Activated gamma-delta T cell (primary cell): ENCODE measurements at regions not wholly inside any gene's neighbourhood (a gene's known extent, or its start where the extent isn't known, plus 50 kb on each side); places are given as distances from the start of the nearest gene placed in this dataset.
"Not testable (repeated sequence)": the region's sequence is repeated elsewhere in the genome, so short reads cannot be mapped to it uniquely, and the experiment has no call there.

ENCODE experiments used
- DNase-seq: peaks from one replicate; lab custom pipeline; 2025; lab: John Stamatoyannopoulos, UW

- DNase-seq: no peak
Measured at GRCh38 chr6:169144356-169144755, 109.3 kb downstream of the THBS2 start.

GRCh38 chr6:169142538-169142844 lies 111.2 kb downstream of the THBS2 start:
- no peak for DNase-seq

- DNase-seq: no peak
Measured at GRCh38 chr6:169141671-169142537, 111.7 kb downstream of the THBS2 start.

- DNase-seq: no peak
Measured at GRCh38 chr6:169140986-169141495, 112.6 kb downstream of the THBS2 start.

DNA sequence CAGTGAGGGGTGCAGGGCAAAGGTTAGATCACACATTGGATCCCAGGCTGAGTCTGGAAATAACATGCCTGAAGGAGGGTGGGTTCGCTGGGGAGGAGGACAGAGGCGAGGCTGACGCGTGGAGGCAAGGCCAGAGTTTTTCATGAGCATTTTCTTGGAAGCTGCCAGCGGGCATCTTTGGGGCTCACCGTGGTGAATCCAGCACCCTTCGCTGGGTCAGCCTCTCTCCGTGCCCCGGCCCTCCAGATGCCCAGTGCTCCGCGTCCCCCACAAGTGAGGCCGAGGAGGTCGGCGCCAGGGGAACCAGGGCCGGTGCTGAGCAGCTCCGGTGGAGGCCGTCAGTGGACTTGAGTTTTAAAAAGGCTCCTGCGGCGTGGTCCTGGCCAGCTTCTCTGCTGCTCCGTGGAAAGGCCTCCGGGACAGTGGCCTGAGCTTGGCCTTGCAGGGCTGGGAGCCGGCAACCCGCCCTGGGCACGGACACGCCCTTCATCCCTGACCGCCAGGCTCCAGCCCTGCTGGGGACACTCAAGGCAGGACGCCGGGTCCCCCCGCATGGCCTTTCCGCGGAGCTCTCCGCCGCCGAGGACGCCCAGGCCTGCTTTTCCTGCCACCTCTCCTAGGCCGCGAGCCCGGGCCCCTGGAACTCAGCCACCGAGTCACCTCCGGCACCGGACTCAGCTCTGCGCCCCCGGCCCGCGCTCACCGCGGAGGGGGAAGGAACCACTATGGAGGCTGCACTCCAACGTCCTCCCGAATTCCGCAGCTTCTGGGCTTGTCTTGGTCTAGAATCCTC lies 114.3 kb downstream of the THBS2 start:
- no peak for DNase-seq

DNA sequence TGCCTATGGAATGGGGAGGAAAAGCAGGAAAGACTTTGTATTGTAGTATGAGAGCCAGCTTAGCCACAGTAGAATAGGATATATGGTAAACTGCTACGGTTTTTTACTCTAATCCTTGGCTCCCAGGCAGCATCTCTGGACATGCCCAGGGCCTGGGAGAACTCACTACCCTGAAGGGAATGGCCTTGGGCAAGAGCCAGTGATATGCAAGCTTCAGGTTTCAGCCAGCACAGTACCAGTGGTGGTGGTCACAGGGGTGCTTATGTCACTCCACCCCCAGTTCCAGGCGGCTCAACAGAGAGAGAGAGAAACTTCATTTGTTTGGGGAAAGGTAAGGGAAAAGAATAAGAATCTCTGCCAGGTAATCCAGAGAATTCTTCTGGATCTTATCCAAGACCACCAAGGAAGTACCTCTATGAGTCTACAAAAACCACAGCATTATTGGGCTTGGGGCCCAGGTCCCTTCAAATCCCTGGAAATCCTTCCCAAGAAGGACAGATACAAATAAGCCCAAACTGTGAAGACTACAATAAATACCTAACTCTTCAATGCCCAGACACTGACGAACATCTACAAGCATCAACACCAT lies 121.2 kb downstream of the THBS2 start:
- no peak for DNase-seq

- DNase-seq: no peak
Measured at GRCh38 chr6:169131390-169131789, 122.3 kb downstream of the THBS2 start.

DNA sequence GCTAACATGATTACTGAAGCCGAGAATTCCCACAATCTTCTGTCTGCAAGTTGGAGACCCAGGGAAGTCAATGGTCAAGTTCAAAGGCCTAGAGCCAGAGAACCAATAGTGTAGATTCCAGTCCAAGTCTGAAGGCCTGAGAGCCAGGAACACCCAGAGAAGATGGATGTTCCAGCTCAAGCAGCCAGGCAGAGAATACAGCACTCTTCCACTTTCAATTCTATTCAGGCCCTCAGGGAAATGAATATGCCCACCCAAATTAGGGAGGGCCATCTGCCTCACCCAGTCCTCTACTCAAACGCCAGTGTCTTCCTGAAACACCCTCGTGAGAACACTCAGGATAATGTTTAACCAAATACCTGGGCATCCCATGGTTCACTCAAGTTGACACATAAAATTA lies 123.5 kb downstream of the THBS2 start:
- DNase-seq: no peak

- no peak for DNase-seq
Measured at GRCh38 chr6:169121013-169121412, 132.6 kb downstream of the THBS2 start.

DNA sequence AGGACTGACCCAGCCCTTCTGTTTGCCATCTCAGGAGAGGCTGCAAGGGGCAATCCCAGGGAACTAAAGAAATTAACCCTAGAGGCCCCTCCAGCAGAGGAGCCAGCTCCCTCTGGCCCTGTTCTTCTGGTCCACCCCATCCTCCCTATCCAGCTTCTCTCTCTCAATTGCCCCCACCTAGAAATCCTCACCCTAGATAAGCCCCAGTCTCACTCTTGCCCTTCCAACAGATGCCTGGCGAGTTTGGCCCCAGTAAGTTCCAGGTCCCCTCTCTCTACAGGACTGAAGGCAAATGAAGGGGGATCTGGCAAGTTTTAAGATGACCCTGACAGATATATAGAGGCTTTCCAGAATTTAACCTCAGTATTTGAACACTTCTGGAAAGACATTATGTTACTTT lies 134.0 kb downstream of the THBS2 start:
- no peak for DNase-seq

DNA sequence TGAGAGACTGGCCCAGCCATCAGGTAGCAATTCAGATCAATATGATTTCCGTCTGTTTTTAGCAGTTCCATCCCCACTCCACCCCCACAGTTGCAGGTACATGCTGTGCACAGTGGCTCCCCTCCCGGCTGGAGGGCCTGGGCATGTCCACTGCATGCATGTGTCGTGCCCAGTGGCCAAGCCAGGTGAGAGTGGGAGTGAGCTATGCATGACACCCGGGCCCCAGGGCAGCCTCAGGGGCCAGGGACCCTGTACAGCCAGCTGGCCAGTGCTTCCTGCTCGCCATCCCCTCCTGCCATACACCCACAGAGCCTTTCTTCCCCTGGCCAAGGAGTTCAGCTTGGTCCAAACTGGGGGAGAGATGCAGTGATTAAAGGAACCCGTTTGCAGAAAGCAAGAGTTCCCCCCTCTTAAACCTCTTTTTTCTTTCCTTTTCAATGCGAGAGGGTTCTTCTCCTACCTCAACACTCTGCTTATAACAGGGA lies 135.3 kb downstream of the THBS2 start:
- DNase-seq: no peak

- DNase-seq: no peak
Measured at GRCh38 chr6:169117663-169118062, 136.0 kb downstream of the THBS2 start.

DNA sequence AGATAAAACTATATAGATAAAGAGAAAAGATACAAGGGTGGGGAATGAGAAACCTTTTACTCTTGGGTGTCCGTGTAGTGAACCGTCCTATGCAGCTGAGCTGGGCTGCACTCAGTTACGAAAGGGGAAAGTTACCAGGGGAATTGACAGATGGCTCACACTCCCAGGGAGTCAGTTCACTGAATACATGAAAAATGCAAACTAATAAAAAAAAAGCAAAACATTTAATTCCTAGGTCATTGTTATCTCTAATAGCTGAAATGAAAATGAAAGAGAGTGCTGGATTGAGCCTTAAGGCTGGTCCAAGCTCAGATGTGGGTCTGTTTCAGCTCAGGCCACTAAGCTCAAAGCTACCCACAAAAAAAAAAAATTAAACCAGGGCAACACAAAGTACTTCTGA lies 138.0 kb downstream of the THBS2 start:
- no peak for DNase-seq

GRCh38 chr6:169114632-169115031 lies 139.0 kb downstream of the THBS2 start:
- not testable (repeated sequence) for DNase-seq

DNA sequence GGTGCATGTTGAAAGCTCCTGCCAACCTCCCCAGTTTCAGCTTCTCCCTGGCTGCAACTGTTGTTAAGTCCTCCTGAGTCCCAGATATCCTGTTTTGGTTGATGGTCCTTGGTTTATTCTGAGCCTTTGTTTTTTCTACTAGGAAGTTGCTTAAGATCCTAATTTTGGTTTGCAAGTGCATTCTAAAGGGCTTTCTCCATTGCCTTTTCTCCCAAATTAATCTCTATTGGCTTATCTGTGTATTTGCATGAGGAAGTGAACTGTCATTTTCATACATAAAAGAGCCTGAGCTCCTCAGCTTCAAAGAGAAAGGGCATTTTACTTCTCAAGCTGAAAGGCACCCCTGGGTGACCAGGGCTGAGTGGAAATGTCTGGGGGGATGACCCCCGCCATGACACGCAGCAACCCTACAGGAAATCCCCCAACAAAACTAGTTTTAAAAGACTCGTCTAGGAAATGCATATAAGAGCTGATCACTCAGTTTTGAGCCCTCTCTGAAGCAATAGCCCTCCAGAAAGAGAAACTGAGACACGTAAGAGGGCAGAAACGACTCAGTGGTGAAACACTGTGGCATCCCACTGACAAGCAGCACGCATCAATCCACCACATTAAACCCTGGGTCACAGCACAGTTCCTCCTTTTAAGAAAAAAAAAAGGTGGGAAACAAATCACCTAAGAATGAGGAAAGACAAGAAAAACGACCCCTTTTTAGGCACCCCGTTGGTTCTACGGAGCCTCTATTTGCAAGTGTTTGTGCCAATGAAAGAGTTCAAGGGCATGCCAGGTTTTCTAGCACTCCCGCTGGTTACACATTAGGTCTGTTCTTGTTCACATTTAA lies 140.9 kb downstream of the THBS2 start:
- DNase-seq: no peak

DNA sequence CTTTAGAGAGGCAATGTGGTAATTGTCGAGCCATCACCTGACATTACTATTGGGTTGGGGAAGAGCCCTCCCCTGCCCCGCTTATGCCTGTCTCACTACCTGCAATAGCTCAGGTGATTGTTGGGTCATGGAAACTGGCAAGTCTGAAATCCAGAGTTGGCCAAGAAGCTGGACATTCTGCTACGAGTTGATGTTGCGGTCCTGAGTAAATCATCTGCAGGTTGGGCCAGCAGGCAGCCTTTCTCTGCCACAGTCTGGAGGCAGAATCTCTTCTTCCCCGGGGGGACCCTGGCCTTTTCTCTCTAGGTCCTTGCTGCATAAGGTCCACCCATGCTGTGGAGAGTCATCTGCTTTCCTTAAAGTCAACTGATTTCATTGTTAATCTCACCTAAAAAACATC lies 142.4 kb downstream of the THBS2 start:
- no peak for DNase-seq

DNA sequence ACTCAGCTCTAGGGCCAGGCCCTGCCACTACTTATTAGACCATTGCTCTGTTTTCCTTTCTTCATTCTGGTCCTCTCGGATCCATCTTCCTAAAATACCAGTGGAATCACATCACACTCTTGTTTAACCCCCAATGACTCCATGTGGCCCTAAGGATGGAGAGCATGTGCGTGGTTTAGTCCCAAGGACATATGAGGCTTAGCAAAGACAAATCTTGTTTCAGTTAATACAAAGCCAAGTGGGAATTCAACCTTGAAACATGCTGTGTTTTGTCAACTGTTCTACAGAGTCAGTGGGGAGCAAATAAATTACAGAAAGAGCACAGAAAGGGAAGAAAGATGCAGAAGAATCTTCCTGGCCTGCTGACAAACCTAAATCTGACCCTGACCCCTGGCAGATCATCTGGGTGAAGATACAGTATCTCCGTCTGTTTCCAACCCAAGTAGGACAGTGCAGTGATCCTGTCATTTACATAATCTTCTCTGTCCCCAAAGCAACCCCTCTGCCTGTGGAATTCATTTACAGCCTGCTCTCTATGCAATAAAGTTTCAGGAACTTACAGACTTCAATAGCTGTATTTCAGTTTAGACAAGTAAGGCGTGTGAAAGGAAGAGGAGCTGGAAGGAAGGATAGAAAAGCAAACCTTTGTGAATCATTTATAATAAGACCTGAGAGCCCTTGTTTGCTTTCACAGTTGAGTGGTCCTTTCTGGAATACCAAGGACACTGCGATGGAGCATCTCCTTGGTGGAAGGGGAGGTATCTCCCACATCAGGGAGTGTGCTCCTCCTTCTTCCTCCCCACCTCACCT lies 144.0 kb downstream of the THBS2 start:
- no peak for DNase-seq

DNA sequence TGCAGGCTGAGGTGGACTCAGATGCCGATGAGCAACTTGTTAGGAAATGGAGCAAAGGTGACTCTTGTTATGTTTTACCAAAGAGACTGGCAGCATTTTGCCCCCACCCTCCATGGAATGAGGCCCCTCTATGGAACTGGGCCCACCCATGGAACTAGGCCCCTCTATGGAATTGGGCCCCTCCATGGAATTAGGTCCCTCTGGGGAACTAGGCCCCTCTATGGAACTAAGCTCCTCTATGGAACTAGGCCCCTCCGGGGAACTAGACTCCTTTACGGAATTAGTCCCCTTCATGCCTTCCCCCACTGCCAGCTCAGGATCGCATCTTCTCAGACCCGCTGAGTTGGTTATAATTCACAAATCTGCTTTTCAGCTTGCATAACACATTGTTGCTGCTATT lies 144.9 kb downstream of the THBS2 start:
- no peak for DNase-seq

DNA sequence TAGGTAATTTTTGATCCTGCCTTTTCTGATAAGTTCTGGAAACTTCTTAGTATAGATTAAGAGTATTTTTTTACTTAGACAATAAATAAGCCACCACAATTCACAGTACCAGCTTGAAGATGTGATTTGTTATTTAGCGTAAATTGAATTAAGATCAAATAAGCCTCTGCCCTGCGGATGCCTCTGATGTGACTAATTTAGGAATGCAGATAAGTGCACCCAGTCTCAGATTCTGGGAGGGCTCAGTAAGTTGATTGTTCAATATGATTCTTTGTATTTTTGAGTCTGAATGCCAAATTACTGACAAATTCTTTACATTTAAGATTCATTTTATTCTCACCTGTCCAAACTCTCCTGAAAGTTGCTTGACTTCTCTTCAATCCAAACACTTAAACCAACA lies 147.5 kb downstream of the THBS2 start:
- DNase-seq: no peak

GRCh38 chr6:169101981-169102380 lies 151.7 kb downstream of the THBS2 start:
- DNase-seq: no peak
